Prostate gland (tissue), 2 donors: ENCODE measurements at regions not wholly inside any gene's neighbourhood (a gene's known extent, or its start where the extent isn't known, plus 50 kb on each side); places are given as distances from the start of the nearest gene placed in this dataset.

ENCODE experiments used
- DNase-seq: peaks from one replicate; pipeline ENCODE4 v3.0.0-alpha.2; 2019; ENCODE audit warnings: low spot score
- H3K27ac ChIP-seq, 2 donors: fragments of 200-600 bp; sonication (generic); 2 replicates each; pipeline ENCODE4 v1.5.1; 2017 to 2019
- H3K27me3 ChIP-seq: fragments of 200-600 bp; sonication (generic); replicated peaks from 2 replicates; pipeline ENCODE4 v1.5.1; 2019; ENCODE audit not compliant: insufficient read depth
- H3K36me3 ChIP-seq, 2 donors: fragments of 200-600 bp; sonication (generic); 1 replicate in 1 of 2; 2 replicates in 1 of 2; pipeline versions ENCODE4 v1.5.1 to v1.8.1; 2017 to 2019
- H3K4me1 ChIP-seq: fragments of 200-600 bp; sonication (generic); replicated peaks from 2 replicates; pipeline ENCODE4 v1.5.1; 2019
- H3K4me3 ChIP-seq, 2 donors: fragments of 200-600 bp; sonication (generic); 2 replicates each; pipeline ENCODE4 v1.5.1; 2017 to 2019
- H3K9me3 ChIP-seq: fragments of 200-600 bp; sonication (generic); 2 replicates; pipeline ENCODE4 v1.5.1; 2017
- POLR2A ChIP-seq: fragments of 450-650 bp; IDR thresholded peaks from one replicate; pipeline ENCODE4 v1.6.1; 2016; ENCODE audit warnings: antibody characterized with exemption, mild to moderate bottlenecking
- POLR2AphosphoS5 ChIP-seq: sonication (generic); formaldehyde crosslinking; IDR thresholded peaks from one replicate; pipeline ENCODE4 v1.6.1; 2017; ENCODE audit warnings: antibody characterized with exemption
- WGBS: methylation state at CpG from one replicate; pipeline ENCODE4 v1.1.5; 2018; 5-methylcytosine and 5-hydroxymethylcytosine counted together
- intact Hi-C: fragments of 100-400 bp; cut with DNase I; formaldehyde crosslinking; loops from one replicate; pipeline ENCODE4 v1.14.2; 2022
- TF ChIP-seq, protein P1 (sequence below), 4 experiments: fragments of 200-600 bp in 2 of 4; fragments of 450-650 bp in 2 of 4; sonication (generic) in 2 of 4; IDR thresholded peaks; 1 replicate in 3 of 4; 2 replicates in 1 of 4; pipeline ENCODE4 v1.5.1; 2016 to 2019; ENCODE audit warnings: antibody characterized with exemption in 4 of 4, mild to moderate bottlenecking in 2 of 4, moderate library complexity in 2 of 4

- Histone ChIP-seq H3K4me1 (no peaks in the 10 kb centered on the region), H3K27me3 (no peaks in the 10 kb centered on the region), H3K36me3 (no peaks in the 10 kb centered on the region), H3K4me3 (no peak overlapping the region), H3K9me3 (no peaks in the 10 kb centered on the region), H3K27ac (no peak overlapping the region)
- intact Hi-C loops, result no loop called here
- 90% methylated on average over 6 of the region's 6 CpGs for WGBS
- TF ChIP-seq POLR2A, result no peak
- no peak for TF ChIP-seq POLR2AphosphoS5
- TF ChIP-seq, protein P1, sequence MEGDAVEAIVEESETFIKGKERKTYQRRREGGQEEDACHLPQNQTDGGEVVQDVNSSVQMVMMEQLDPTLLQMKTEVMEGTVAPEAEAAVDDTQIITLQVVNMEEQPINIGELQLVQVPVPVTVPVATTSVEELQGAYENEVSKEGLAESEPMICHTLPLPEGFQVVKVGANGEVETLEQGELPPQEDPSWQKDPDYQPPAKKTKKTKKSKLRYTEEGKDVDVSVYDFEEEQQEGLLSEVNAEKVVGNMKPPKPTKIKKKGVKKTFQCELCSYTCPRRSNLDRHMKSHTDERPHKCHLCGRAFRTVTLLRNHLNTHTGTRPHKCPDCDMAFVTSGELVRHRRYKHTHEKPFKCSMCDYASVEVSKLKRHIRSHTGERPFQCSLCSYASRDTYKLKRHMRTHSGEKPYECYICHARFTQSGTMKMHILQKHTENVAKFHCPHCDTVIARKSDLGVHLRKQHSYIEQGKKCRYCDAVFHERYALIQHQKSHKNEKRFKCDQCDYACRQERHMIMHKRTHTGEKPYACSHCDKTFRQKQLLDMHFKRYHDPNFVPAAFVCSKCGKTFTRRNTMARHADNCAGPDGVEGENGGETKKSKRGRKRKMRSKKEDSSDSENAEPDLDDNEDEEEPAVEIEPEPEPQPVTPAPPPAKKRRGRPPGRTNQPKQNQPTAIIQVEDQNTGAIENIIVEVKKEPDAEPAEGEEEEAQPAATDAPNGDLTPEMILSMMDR (IDR thresholded peaks at IDR 0.05), result no peak
- DNase-seq, result no peak
Observed at GRCh38 chrX:143401160-143401559, 116.1 kb downstream of the SPANXN3 start.

DNA sequence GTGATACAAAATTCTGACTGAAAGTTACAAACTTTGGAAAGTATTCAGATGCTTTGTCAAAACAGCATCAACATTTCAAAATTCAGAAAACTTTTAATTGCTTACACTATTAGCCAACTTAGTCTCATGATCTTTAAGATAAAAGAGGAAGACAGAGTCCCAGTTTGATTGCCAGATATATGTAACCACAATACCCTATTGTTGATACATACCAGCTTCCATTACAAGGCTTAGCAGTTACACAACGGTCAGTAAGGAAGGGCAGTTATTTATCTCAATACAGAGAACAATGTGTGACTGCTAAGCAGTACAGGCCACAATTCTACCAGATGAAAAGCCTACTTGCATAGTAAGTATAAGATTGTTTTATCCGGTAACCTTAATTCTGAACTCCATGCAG is 138.4 kb downstream of the SPANXN3 start:
- no peak for DNase-seq
- intact Hi-C loops, result no loop called here
- Histone ChIP-seq H3K27me3 (no peaks in the 10 kb centered on the region), H3K36me3 (no peaks in the 10 kb centered on the region), H3K4me1 (no peaks in the 10 kb centered on the region), H3K27ac (no peak overlapping the region), H3K4me3 (no peak overlapping the region), H3K9me3 (no peaks in the 10 kb centered on the region)
- TF ChIP-seq, protein P1 (IDR thresholded peaks at IDR 0.05), result no peak
- no peak for TF ChIP-seq POLR2AphosphoS5
- no peak for TF ChIP-seq POLR2A
- WGBS, result 56% methylated on average over 2 of the region's 2 CpGs

DNA sequence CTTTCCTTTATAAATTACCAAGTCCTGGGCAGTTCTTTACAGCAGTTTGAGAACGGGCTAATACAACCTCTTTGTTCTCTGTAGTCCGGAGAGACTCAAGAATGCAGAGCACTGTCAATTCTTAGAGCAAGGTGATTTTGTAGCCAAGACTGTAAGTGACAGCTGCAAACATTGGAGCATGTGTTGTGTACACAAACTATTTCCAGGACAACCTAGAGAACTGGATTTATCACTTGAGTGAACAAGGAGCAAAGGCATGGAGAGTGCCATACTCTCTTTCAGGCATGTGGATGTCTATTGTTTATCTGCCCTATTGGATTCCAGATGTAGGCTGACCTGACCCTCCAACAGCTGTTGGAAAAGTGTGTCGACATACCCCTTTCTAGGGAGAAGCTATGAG is 153.9 kb downstream of the SPANXN3 start:
- TF ChIP-seq POLR2AphosphoS5 (no peak), POLR2A (no peak)
- TF ChIP-seq, protein P1 (IDR thresholded peaks at IDR 0.05), result no peak
- DNase-seq, result no peak
- Histone ChIP-seq H3K27me3 (no peaks in the 10 kb centered on the region), H3K9me3 (no peaks in the 10 kb centered on the region), H3K4me1 (no peaks in the 10 kb centered on the region), H3K27ac (no peak overlapping the region), H3K4me3 (no peak overlapping the region), H3K36me3 (no peaks in the 10 kb centered on the region)
- intact Hi-C loops, result no loop called here
- 26% methylated on average over 3 of the region's 3 CpGs for WGBS

DNA sequence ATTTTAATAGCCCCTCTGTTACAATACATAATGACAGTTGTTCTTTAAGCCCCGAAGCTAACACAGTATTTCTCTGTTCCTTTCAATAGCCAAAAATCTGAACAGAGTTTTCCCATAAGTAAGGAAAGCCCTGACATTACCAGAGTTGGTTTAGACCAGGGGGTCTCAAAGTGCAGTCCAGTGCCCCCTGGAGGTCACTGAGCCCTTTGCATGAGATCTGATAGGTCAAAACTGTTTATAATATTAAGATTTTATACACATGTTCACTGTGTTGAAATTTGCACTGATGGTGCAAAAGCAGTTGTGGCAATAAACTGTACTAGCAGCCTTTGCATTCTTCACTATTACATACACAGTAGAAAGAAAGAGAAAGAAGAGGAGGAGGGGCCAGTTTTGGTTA is 177.1 kb downstream of the SPANXN3 start:
- H3K4me1 ChIP-seq, result no peaks in the 10 kb centered on the region
- no peak overlapping the region for H3K4me3 ChIP-seq
- WGBS, result 94% methylated on average over 1 of the region's 1 CpG
- TF ChIP-seq POLR2AphosphoS5 (no peak), POLR2A (no peak)
- TF ChIP-seq, protein P1 (IDR thresholded peaks at IDR 0.05), result no peak
- H3K36me3 ChIP-seq, result no peaks in the 10 kb centered on the region
- intact Hi-C loops, result no loop called here
- H3K27ac ChIP-seq, result no peak overlapping the region
- no peaks in the 10 kb centered on the region for H3K9me3 ChIP-seq
- H3K27me3 ChIP-seq, result no peaks in the 10 kb centered on the region
- DNase-seq, result no peak

DNA sequence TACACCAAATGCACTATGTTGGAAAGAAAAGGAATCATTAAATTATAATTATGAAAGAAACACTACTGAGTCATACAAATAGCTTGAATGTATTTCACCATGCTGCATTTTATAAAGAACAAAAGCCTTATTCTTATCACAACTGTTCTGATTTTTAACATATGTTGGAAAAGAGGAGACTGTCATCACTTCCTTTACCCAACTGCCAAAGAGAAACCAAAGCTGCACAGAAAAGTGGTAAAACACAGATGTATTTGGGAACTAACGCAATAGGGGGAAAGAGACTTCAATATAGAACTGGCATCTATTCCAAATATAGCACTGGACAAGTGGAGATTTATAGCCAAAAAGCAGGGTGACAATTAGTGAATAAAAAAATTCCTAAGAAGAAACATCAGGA is 181.0 kb downstream of the SPANXN3 start:
- no peak for TF ChIP-seq POLR2AphosphoS5
- TF ChIP-seq POLR2A, result no peak
- TF ChIP-seq, protein P1 (IDR thresholded peaks at IDR 0.05), result no peak
- H3K4me1 ChIP-seq, result no peaks in the 10 kb centered on the region
- H3K4me3 ChIP-seq, result no peak overlapping the region
- WGBS, result 73% methylated on average over 1 of the region's 1 CpG
- H3K27me3 ChIP-seq, result no peaks in the 10 kb centered on the region
- H3K9me3 ChIP-seq, result no peaks in the 10 kb centered on the region
- H3K36me3 ChIP-seq, result no peaks in the 10 kb centered on the region
- intact Hi-C loops, result no loop called here
- no peak overlapping the region for H3K27ac ChIP-seq
- no peak for DNase-seq
